ENCODE measurements at regions not wholly inside any gene's neighbourhood (a gene's known extent, or its start where the extent isn't known, plus 50 kb on each side); places are given as distances from the start of the nearest gene placed in this dataset.
A peak's percentile ranks its signal among the peaks of the same experiment; 100 is the strongest.

- no peaks in the 10 kb centered on the region for H3K9me3 Mint-ChIP-seq (ENCODE audit: low read depth)
- H3K4me1 Mint-ChIP-seq (ENCODE audit: low read depth): peaks cover 20% of the 10 kb centered on the region
- H3K27me3 Mint-ChIP-seq (ENCODE audit: low read depth): no peaks in the 10 kb centered on the region
- no peaks in the 10 kb centered on the region for H3K36me3 Mint-ChIP-seq (ENCODE audit: low read depth)
- no peak for DNase-seq (ENCODE audit: low spot score)
- H3K4me3 Mint-ChIP-seq (ENCODE audit: unreplicated experiment): no peak overlapping the region
- no peak overlapping the region for H3K27ac Mint-ChIP-seq (ENCODE audit: unreplicated experiment)
- TF ChIP-seq, protein P1, sequence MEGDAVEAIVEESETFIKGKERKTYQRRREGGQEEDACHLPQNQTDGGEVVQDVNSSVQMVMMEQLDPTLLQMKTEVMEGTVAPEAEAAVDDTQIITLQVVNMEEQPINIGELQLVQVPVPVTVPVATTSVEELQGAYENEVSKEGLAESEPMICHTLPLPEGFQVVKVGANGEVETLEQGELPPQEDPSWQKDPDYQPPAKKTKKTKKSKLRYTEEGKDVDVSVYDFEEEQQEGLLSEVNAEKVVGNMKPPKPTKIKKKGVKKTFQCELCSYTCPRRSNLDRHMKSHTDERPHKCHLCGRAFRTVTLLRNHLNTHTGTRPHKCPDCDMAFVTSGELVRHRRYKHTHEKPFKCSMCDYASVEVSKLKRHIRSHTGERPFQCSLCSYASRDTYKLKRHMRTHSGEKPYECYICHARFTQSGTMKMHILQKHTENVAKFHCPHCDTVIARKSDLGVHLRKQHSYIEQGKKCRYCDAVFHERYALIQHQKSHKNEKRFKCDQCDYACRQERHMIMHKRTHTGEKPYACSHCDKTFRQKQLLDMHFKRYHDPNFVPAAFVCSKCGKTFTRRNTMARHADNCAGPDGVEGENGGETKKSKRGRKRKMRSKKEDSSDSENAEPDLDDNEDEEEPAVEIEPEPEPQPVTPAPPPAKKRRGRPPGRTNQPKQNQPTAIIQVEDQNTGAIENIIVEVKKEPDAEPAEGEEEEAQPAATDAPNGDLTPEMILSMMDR (IDR thresholded peaks at IDR 0.05): no peak
Measured at GRCh38 chr3:16053794-16054193, 120.7 kb upstream of the GALNT15 start.

GRCh38 chr3:16055606-16056211, 118.8 kb upstream of the GALNT15 start:
- H3K27me3 Mint-ChIP-seq (ENCODE audit: low read depth): no peaks in the 10 kb centered on the region
- peaks cover 38% of the 10 kb centered on the region for H3K4me1 Mint-ChIP-seq (ENCODE audit: low read depth)
- no peaks in the 10 kb centered on the region for H3K36me3 Mint-ChIP-seq (ENCODE audit: low read depth)
- no peak for DNase-seq (ENCODE audit: low spot score)
- peak overlapping the region; percentile 57 for H3K27ac Mint-ChIP-seq (ENCODE audit: unreplicated experiment)
- peak overlapping the region; percentile 37 for H3K4me3 Mint-ChIP-seq (ENCODE audit: unreplicated experiment)
- TF ChIP-seq, protein P1 (IDR thresholded peaks at IDR 0.05): no peak
- H3K9me3 Mint-ChIP-seq (ENCODE audit: low read depth): no peaks in the 10 kb centered on the region

DNA sequence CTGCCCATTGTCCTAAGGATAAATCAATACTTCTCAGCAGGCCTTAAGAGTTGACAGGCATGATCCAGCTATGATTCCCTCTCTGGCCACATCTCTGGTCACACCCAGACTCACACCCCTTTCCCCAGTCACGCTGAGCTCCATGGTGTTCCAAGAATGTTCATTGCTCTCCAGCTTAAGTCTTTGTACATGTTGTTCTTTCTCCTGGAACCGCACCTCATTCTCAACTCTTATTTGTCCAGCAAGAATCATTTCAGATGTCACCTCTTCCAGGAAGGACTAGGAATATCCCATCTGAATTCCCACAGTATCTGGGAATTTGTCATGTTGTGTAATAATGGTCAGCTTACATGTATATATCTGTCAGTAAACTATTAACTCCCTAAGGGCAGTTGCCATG, 118.3 kb upstream of the GALNT15 start:
- Mint-ChIP-seq H3K4me1 (ENCODE audit: low read depth) (peaks cover 43% of the 10 kb centered on the region), H3K27me3 (ENCODE audit: low read depth) (no peaks in the 10 kb centered on the region), H3K27ac (ENCODE audit: unreplicated experiment) (peak overlapping the region; percentile 57), H3K9me3 (ENCODE audit: low read depth) (no peaks in the 10 kb centered on the region), H3K36me3 (ENCODE audit: low read depth) (no peaks in the 10 kb centered on the region), H3K4me3 (ENCODE audit: unreplicated experiment) (no peak overlapping the region)
- no peak for DNase-seq (ENCODE audit: low spot score)
- TF ChIP-seq, protein P1 (IDR thresholded peaks at IDR 0.05): no peak

DNA sequence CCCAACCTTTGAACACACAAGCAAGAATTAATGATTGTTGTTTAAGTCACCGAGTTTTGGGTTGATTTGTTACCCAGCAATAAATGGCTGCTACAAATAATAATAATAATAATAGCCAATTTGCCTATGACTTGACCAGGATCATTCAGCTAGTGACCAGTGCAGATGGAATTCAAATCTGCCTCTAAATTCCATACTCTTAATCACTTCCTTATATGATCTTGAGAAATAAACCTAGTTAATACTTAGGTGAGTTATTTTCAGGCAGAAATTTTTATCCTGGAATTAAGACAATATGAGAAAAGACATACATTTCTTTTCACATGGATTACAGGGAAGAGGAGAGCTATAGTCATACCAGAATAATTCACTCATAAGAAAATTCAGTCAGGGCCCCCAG, 116.0 kb upstream of the GALNT15 start:
- DNase-seq (ENCODE audit: low spot score): no peak
- Mint-ChIP-seq H3K27ac (ENCODE audit: unreplicated experiment) (peak overlapping the region; percentile 25), H3K27me3 (ENCODE audit: low read depth) (no peaks in the 10 kb centered on the region), H3K9me3 (ENCODE audit: low read depth) (no peaks in the 10 kb centered on the region), H3K4me1 (ENCODE audit: low read depth) (peaks cover 47% of the 10 kb centered on the region), H3K4me3 (ENCODE audit: unreplicated experiment) (no peak overlapping the region), H3K36me3 (ENCODE audit: low read depth) (no peaks in the 10 kb centered on the region)
- TF ChIP-seq, protein P1 (IDR thresholded peaks at IDR 0.05): no peak

- no peaks in the 10 kb centered on the region for H3K27me3 Mint-ChIP-seq (ENCODE audit: low read depth)
- DNase-seq (ENCODE audit: low spot score): no peak
- H3K9me3 Mint-ChIP-seq (ENCODE audit: low read depth): no peaks in the 10 kb centered on the region
- H3K4me1 Mint-ChIP-seq (ENCODE audit: low read depth): peaks cover 47% of the 10 kb centered on the region
- no peak overlapping the region for H3K4me3 Mint-ChIP-seq (ENCODE audit: unreplicated experiment)
- peak overlapping the region; percentile 25 for H3K27ac Mint-ChIP-seq (ENCODE audit: unreplicated experiment)
- H3K36me3 Mint-ChIP-seq (ENCODE audit: low read depth): no peaks in the 10 kb centered on the region
- TF ChIP-seq, protein P1 (IDR thresholded peaks at IDR 0.05): no peak
Measured at GRCh38 chr3:16059081-16059537, 115.4 kb upstream of the GALNT15 start.

Data from chondrocyte (in vitro differentiated cells).